Keratinocyte (primary cell): ENCODE measurements at regions not wholly inside any gene's neighbourhood (a gene's known extent, or its start where the extent isn't known, plus 50 kb on each side); places are given as distances from the start of the nearest gene placed in this dataset.

ENCODE experiments used
- DNase-seq: peaks from one replicate; pipeline ENCODE4 v3.0.0-alpha.2; 2011; ENCODE audit warnings: low read depth, missing footprints, low spot score
- FAIRE-seq: peaks from 2 replicates; lab custom pipeline; 2011; peaks lifted over from hg19 to GRCh38; lab: Jason Lieb, UNC
- H2AFZ ChIP-seq: 2 replicates; pipeline ENCODE4 v1.6.0; 2012; ENCODE audit warnings: low read length, control low read depth, inconsistent platforms; ENCODE audit not compliant: control insufficient read depth
- H3K27ac ChIP-seq: 2 replicates; pipeline ENCODE4 v1.5.1; 2011; ENCODE audit warnings: low read length; ENCODE audit not compliant: control insufficient read depth, insufficient read depth
- H3K27me3 ChIP-seq: 3 replicates; pipeline ENCODE4 v1.6.0; 2011; ENCODE audit warnings: low read length; ENCODE audit not compliant: control insufficient read depth, insufficient read depth; ENCODE audit errors: extremely low read depth
- H3K36me3 ChIP-seq, 2 experiments: 2 replicates in 1 of 2; 3 replicates in 1 of 2; pipeline ENCODE4 v1.5.1; 2011; ENCODE audit warnings: low read length in 2 of 2, mild to moderate bottlenecking in 1 of 2; ENCODE audit not compliant: control insufficient read depth in 2 of 2, insufficient read depth in 2 of 2; ENCODE audit errors: extremely low read depth in 1 of 2
- H3K4me1 ChIP-seq: 3 replicates; pipeline ENCODE4 v1.5.1; 2011; ENCODE audit warnings: low read length; ENCODE audit not compliant: control insufficient read depth, insufficient read depth; ENCODE audit errors: extremely low read depth
- H3K4me2 ChIP-seq: 3 replicates; pipeline ENCODE4 v1.6.0; 2011; ENCODE audit warnings: low read depth, low read length; ENCODE audit not compliant: control insufficient read depth, insufficient read depth; ENCODE audit errors: extremely low read depth
- H3K4me3 ChIP-seq, 3 experiments: fragments of 200-600 bp in 1 of 3; sonication (generic) in 1 of 3; 2 replicates in 2 of 3; 3 replicates in 1 of 3; pipeline ENCODE4 v1.5.1; 2011 to 2016; ENCODE audit warnings: low read length in 3 of 3, mild to moderate bottlenecking in 3 of 3, control low read depth in 2 of 3, inconsistent platforms in 1 of 3, low read depth in 1 of 3, mixed read lengths in 1 of 3, mixed run types in 1 of 3, moderate library complexity in 1 of 3; ENCODE audit not compliant: control insufficient read depth in 2 of 3, insufficient read depth in 2 of 3; ENCODE audit errors: extremely low read depth in 1 of 3
- H3K79me2 ChIP-seq: 2 replicates; pipeline ENCODE4 v1.6.0; 2012; ENCODE audit warnings: low read length; ENCODE audit not compliant: control insufficient read depth, insufficient read depth
- H3K9ac ChIP-seq: 3 replicates; pipeline ENCODE4 v1.6.0; 2011; ENCODE audit warnings: low read length; ENCODE audit not compliant: control insufficient read depth, insufficient read depth; ENCODE audit errors: extremely low read depth
- H3K9me1 ChIP-seq: 3 replicates; pipeline ENCODE4 v1.6.0; 2011; ENCODE audit warnings: low read length; ENCODE audit not compliant: control insufficient read depth, insufficient read depth; ENCODE audit errors: extremely low read depth
- H3K9me3 ChIP-seq: 2 replicates; pipeline ENCODE4 v1.5.1; 2012; ENCODE audit warnings: low read depth, low read length; ENCODE audit not compliant: control insufficient read depth
- H4K20me1 ChIP-seq: 3 replicates; pipeline ENCODE4 v1.6.0; 2011; ENCODE audit warnings: low read length; ENCODE audit not compliant: control insufficient read depth, insufficient read depth; ENCODE audit errors: extremely low read depth
- EZH2 ChIP-seq: IDR thresholded peaks from one replicate; pipeline ENCODE4 v1.6.1; 2012; ENCODE audit warnings: inconsistent platforms, mild to moderate bottlenecking, low read length, moderate library complexity
- dilution Hi-C: fragments of 300-500 bp; cut with MboI; formaldehyde crosslinking; loops from one replicate; pipeline ENCODE4 v1.7.0; 2020; ENCODE audit warnings: low sequenced_read_pairs; ENCODE audit not compliant: extremely low pct_ligation_motif_present
- TF ChIP-seq, protein P1 (sequence below), 3 experiments: IDR thresholded peaks in 1 of 3; conservative IDR thresholded peaks in 1 of 3; optimal IDR thresholded peaks in 1 of 3; 2 replicates in 2 of 3; 3 replicates in 1 of 3; pipeline versions ENCODE3 to v1.5.1; 2011; ENCODE audit warnings: low read length in 3 of 3, mild to moderate bottlenecking in 3 of 3, moderate library complexity in 2 of 3, control low read depth in 1 of 3, inconsistent platforms in 1 of 3; ENCODE audit not compliant: insufficient read depth in 2 of 3; ENCODE audit errors: extremely low read depth in 1 of 3

DNA sequence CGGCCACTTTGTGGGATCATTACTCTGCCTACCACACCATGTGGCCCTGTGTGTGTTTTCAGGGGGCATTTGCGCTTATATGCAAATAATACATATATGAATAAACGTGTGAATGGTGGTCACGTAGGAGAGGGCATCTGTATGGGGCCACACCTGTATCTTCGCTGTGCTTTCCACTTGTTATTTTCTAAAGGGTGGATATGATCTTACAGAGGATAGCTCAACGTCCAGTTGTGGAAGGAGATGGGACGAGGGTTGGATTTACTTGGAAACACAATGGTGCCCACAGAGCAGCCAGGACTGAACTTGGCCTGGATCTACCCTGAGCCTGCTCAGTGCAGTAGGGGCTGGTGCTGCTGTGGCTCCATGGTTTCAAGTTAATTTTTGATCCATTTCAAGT lies 93.3 kb downstream of the YTHDF1 start:
- TF ChIP-seq, protein P1, sequence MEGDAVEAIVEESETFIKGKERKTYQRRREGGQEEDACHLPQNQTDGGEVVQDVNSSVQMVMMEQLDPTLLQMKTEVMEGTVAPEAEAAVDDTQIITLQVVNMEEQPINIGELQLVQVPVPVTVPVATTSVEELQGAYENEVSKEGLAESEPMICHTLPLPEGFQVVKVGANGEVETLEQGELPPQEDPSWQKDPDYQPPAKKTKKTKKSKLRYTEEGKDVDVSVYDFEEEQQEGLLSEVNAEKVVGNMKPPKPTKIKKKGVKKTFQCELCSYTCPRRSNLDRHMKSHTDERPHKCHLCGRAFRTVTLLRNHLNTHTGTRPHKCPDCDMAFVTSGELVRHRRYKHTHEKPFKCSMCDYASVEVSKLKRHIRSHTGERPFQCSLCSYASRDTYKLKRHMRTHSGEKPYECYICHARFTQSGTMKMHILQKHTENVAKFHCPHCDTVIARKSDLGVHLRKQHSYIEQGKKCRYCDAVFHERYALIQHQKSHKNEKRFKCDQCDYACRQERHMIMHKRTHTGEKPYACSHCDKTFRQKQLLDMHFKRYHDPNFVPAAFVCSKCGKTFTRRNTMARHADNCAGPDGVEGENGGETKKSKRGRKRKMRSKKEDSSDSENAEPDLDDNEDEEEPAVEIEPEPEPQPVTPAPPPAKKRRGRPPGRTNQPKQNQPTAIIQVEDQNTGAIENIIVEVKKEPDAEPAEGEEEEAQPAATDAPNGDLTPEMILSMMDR (optimal IDR thresholded peaks at IDR 0.05 in 1 of 3, IDR thresholded peaks at IDR 0.05 in 1 of 3, conservative IDR thresholded peaks at IDR 0.05 in 1 of 3; ENCODE audit: extremely low read depth in 1 of 3, insufficient read depth in 2 of 3, low read length in 3 of 3): no peak
- no peak for TF ChIP-seq EZH2
- Histone ChIP-seq H3K27ac (no peak overlapping the region), H2AFZ (no peak overlapping the region), H3K4me2 (no peak overlapping the region), H3K36me3 (no peaks in the 10 kb centered on the region), H3K79me2 (no peaks in the 10 kb centered on the region), H3K9ac (no peak overlapping the region), H3K9me1 (no peaks in the 10 kb centered on the region), H3K9me3 (no peaks in the 10 kb centered on the region), H3K4me3 (no peak overlapping the region), H3K4me1 (no peaks in the 10 kb centered on the region), H3K27me3 (no peaks in the 10 kb centered on the region), H4K20me1 (no peaks in the 10 kb centered on the region)
- DNase-seq (no peak), FAIRE-seq (no peak)
- dilution Hi-C loops: no loop called here

DNA sequence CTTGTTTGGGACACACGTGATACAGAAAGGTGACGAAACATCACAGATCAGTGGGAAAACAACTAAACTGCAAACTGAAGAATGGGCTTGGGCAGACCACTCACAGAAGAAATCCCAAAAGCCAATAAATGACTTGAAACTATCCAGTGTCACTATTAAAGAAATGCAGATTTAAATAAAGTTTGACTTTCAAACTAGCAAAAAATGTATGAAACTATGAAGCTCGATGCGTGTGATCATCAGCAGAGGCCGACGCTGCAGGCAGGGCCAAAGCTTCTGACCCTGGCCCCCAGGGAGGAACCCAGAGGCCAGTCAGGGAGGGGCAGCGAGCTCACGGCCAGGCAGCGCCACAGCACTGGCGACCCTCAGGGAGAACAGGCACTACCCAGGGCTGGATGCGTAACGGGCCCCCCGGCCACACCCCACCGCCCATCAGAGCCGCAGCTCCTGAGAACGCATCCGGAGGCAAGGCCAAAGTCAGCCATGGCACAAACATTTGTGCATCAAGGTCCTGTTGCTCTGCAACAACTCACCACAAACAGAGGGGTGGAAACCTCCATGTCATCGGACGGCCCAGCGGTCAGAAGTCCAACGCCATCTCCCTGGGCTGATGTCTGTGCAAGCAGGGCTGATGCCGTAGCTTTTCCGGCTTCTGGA lies 94.1 kb downstream of the YTHDF1 start:
- H2AFZ ChIP-seq: no peak overlapping the region
- FAIRE-seq: no peak
- no peaks in the 10 kb centered on the region for H3K9me3 ChIP-seq
- H3K4me1 ChIP-seq: no peaks in the 10 kb centered on the region
- dilution Hi-C loops: no loop called here
- DNase-seq: no peak
- H3K79me2 ChIP-seq: no peaks in the 10 kb centered on the region
- no peak overlapping the region for H3K27ac ChIP-seq
- H3K4me2 ChIP-seq: no peak overlapping the region
- H3K9ac ChIP-seq: no peak overlapping the region
- H3K27me3 ChIP-seq: no peaks in the 10 kb centered on the region
- no peak overlapping the region for H3K4me3 ChIP-seq
- H3K36me3 ChIP-seq: no peaks in the 10 kb centered on the region
- no peak for TF ChIP-seq EZH2
- TF ChIP-seq, protein P1 (optimal IDR thresholded peaks at IDR 0.05 in 1 of 3, IDR thresholded peaks at IDR 0.05 in 1 of 3, conservative IDR thresholded peaks at IDR 0.05 in 1 of 3; ENCODE audit: extremely low read depth in 1 of 3, insufficient read depth in 2 of 3, low read length in 3 of 3): no peak
- H3K9me1 ChIP-seq: no peaks in the 10 kb centered on the region
- no peaks in the 10 kb centered on the region for H4K20me1 ChIP-seq
